ENCODE measurements at regions not wholly inside any gene's neighbourhood (a gene's known extent, or its start where the extent isn't known, plus 50 kb on each side); places are given as distances from the start of the nearest gene placed in this dataset.

- no peak for DNase-seq (ENCODE audit: low spot score)
These were observed 140.5 kb upstream of the UBE2E2 start for GRCh38 chr3:23062582-23062981.

DNA sequence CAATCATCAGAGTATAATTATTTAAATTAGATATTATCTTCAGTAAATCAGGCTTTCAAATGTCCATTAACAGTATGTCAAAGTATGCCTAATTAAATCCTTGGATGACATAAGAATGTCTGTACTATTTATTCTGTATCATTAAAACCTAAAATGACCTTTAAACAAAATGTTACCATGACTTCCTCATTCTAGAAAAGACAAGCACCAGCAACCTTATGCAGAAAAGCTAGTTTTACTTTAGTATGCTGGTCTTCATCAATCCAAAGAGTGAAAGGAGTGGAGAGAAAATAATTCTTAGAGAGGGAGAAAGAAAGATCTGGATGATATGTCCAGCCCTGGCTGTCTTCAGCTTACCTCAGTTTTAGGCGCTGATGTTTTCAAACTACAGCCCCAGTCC is 140.1 kb upstream of the UBE2E2 start:
- no peak for DNase-seq (ENCODE audit: low spot score)

GRCh38 chr3:23067116-23067515 is 136.0 kb upstream of the UBE2E2 start:
- DNase-seq (ENCODE audit: low spot score), result no peak

GRCh38 chr3:23068016-23068728 is 135.0 kb upstream of the UBE2E2 start:
- DNase-seq (ENCODE audit: low spot score), result no peak

GRCh38 chr3:23071296-23071695 is 131.8 kb upstream of the UBE2E2 start:
- no peak for DNase-seq (ENCODE audit: low spot score)

- DNase-seq (ENCODE audit: low spot score), result no peak
These were observed 131.4 kb upstream of the UBE2E2 start for GRCh38 chr3:23071758-23072157.

DNA sequence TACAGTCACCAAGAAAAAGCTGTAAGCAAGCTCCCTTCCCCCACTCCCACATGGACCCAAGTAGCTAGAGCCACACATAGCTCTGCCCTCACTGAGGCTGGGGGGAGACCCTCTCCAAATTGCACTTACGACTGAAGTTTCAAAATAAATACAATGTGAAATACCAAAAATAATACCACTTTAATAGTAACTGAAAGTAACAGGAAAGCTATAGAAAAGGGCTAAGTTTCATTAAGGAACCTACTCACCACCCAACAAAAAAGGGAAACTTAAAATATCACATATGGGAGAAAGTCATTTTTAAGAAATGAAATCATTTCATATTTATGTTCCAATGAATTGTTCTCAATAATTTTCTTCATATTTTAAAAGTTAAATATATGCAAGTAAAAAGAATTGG is 130.4 kb upstream of the UBE2E2 start:
- DNase-seq (ENCODE audit: low spot score), result no peak

- no peak for DNase-seq (ENCODE audit: low spot score)
These were observed 129.3 kb upstream of the UBE2E2 start for GRCh38 chr3:23073724-23074305.

DNA sequence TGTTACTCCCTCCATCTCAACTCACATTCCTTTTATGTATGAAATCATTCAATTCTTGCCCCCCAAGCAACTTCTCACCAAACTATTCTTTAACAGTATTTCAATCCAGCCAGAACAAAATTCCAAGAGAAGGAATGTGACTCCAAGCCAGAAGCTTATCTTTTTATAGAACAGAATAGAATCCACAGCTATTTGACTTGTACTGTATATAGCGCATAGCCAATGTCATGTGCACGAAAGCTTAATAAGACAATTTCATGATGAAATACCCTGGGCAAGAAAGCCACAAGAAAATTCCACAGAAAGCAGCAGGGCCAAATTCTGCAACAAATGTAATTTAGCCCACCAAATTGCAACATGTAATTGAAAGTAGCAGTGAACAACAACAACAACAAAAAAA is 127.6 kb upstream of the UBE2E2 start:
- no peak for DNase-seq (ENCODE audit: low spot score)

- DNase-seq (ENCODE audit: low spot score), result no peak
These were observed 126.7 kb upstream of the UBE2E2 start for GRCh38 chr3:23076437-23076836.

DNA sequence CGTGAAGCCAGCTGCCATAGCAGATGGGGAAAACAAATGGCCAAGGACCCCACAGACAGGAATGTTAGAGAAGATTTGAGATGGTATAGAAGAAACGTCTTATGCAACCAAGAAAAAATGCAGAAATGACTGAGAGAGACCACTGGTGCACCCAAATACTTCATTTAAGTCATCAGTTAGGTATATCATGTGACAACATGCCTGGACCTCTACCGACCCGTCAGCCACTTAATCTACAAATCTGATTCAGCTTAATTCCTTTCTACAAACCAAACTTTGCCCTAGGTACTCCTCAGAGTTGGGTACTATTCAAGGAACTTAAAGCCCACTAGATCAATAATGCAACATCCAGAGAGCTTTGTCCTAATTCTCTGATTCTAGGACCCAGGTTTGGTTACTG is 126.0 kb upstream of the UBE2E2 start:
- no peak for DNase-seq (ENCODE audit: low spot score)

- no peak for DNase-seq (ENCODE audit: low spot score)
These were observed 124.4 kb upstream of the UBE2E2 start for GRCh38 chr3:23078735-23079134.

- DNase-seq (ENCODE audit: low spot score), result no peak
These were observed 123.2 kb upstream of the UBE2E2 start for GRCh38 chr3:23079976-23080375.

DNA sequence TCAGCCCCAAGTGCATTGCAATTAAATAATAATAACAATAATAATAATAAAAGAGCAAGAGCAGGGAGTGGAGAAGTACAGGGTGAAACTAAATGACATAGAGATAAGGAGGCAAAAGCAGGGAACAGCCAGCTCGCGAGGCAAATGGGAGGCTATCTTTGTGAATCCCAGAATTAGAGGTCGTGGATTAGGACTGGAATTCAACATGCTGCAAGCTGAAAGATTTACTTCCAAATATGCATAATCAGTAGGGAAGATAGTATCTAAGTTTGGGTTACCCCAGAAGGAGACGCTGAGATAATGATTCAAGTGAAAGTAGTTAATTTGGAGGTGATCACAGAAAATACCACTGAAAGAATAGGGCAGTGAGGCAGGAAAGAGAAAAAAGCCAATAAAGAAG is 119.4 kb upstream of the UBE2E2 start:
- no peak for DNase-seq (ENCODE audit: low spot score)

DNA sequence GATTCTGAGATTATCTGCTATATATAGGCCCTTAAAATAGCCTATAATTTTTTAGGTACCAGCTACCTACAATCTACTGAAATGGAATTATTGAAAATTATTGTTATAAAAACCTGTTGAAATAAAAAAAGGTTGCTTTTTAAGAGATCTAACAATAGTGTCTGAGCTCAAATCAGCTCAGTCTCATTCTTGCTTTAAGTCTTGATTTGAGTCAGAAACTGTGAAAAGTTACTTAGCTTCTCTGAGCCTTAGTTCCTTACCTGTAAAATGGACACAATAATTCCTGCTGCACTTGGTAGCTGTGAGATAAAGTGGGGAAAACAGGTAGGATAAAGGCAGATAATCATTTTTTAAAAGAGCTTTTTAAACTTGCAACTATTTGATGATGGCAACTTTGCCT is 118.8 kb upstream of the UBE2E2 start:
- DNase-seq (ENCODE audit: low spot score), result no peak

GRCh38 chr3:23085261-23085660 is 117.9 kb upstream of the UBE2E2 start:
- no peak for DNase-seq (ENCODE audit: low spot score)

GRCh38 chr3:23086331-23086730 is 116.8 kb upstream of the UBE2E2 start:
- no peak for DNase-seq (ENCODE audit: low spot score)

DNA sequence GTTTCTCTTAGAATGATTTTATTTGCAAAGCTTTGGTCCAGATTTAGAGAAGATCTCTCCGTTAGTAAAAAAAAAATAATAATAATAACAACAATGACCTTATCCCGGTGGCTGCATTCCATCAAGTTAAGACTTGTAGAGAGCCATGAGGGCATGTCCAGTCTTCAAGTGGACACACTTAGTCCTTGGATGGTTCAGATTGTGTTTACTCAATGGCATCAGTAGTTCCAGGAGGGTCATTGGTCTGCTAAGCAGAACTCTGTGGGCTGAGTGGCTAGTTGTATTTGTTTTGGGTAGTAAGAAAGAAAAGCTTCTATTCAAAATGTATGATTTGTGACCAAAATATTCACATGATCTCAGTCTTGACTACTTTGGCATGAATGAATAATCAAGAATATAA is 116.3 kb upstream of the UBE2E2 start:
- no peak for DNase-seq (ENCODE audit: low spot score)

DNA sequence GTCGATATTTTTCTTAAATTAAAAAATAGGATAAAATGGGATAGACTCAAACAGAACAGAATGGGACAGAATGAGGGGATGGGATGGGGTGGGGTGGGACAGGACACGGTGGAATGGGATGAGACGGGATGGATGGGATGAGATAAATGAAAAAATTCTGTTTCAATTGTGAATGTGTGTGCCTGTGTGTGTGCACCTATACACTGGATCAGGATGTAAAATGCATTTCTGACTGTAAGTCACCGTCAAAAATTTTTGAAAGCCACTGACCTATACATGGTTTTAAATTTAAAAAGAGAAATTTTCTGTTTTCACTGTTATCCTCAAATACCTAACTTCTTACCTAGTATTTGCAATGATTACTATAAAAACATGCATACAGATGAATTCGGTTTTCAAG is 108.7 kb upstream of the UBE2E2 start:
- DNase-seq (ENCODE audit: low spot score), result no peak

- no peak for DNase-seq (ENCODE audit: low spot score)
These were observed 108.2 kb upstream of the UBE2E2 start for GRCh38 chr3:23094890-23095462.

DNA sequence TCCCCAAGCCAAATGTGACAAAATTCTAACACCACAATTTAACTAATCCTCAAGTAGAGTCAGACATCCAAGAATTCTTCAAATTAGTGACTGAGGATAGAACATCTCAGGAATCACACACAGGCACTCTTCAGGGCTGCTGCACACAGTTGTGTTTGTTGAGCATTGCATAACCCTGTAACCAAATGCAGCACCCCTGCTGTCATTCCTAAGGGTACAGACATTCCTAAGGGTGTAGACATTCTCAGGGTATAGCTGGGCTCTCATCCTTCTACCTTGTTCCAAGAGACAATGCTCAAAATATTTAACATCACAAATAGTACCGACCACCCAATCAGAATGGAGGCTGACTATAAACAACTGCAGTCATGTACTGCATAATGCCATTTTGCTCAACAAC is 107.1 kb upstream of the UBE2E2 start:
- no peak for DNase-seq (ENCODE audit: low spot score)

GRCh38 chr3:23099021-23099420 is 104.1 kb upstream of the UBE2E2 start:
- DNase-seq (ENCODE audit: low spot score), result no peak

DNA sequence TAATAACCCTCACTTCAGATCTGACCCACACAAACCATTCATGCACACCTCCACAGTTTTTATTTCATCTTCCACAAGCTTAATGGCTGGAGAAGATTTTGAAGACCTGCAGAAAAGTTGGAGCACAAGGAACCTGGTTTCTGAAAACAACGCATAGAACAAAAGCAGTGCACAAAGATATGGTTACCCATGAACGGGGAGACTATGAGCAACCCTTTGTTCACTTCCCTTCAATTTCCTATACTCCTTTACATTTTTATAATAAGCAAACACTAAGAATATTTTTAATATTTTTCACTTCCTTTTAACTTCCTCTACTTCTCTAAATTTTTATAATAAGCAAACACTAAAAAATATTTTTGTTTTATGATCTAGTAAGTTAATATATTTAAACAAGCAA is 103.5 kb upstream of the UBE2E2 start:
- no peak for DNase-seq (ENCODE audit: low spot score)

GRCh38 chr3:23100106-23100505 is 103.0 kb upstream of the UBE2E2 start:
- DNase-seq (ENCODE audit: low spot score), result no peak

Data from left forelimb (tissue), 1 donor.